Osteocyte (in vitro differentiated cells): ENCODE measurements at regions not wholly inside any gene's neighbourhood (a gene's known extent, or its start where the extent isn't known, plus 50 kb on each side); places are given as distances from the start of the nearest gene placed in this dataset.

Experiments
- DNase-seq: peaks from one replicate; pipeline ENCODE4 v3.0.0; 2021; ENCODE audit warnings: mixed read lengths; ENCODE audit not compliant: unreplicated experiment; ENCODE audit errors: extremely low spot score
- H3K27ac Mint-ChIP-seq: one replicate; pipeline ENCODE4 v1.8.0; 2021; ENCODE audit warnings: mild to moderate bottlenecking, mixed read lengths; ENCODE audit not compliant: unreplicated experiment
- H3K27me3 Mint-ChIP-seq: one replicate; pipeline ENCODE4 v1.8.0; 2021; ENCODE audit warnings: mixed read lengths; ENCODE audit not compliant: unreplicated experiment
- H3K36me3 Mint-ChIP-seq: one replicate; pipeline ENCODE4 v1.8.0; 2021; ENCODE audit warnings: mixed read lengths; ENCODE audit not compliant: unreplicated experiment
- H3K4me1 Mint-ChIP-seq: one replicate; pipeline ENCODE4 v1.8.0; 2021; ENCODE audit warnings: mixed read lengths; ENCODE audit not compliant: unreplicated experiment
- H3K4me3 Mint-ChIP-seq: one replicate; pipeline ENCODE4 v1.8.0; 2021; ENCODE audit warnings: mild to moderate bottlenecking, moderate library complexity, mixed read lengths; ENCODE audit not compliant: unreplicated experiment
- H3K9me3 Mint-ChIP-seq: one replicate; pipeline ENCODE4 v1.8.0; 2021; ENCODE audit warnings: mixed read lengths; ENCODE audit not compliant: unreplicated experiment
- TF ChIP-seq, protein P1 (sequence below): fragments of 200-600 bp; sonication (generic); IDR thresholded peaks from 2 replicates; pipeline ENCODE4 v1.5.0; 2021; ENCODE audit warnings: antibody characterized with exemption, mild to moderate bottlenecking, moderate library complexity

DNA sequence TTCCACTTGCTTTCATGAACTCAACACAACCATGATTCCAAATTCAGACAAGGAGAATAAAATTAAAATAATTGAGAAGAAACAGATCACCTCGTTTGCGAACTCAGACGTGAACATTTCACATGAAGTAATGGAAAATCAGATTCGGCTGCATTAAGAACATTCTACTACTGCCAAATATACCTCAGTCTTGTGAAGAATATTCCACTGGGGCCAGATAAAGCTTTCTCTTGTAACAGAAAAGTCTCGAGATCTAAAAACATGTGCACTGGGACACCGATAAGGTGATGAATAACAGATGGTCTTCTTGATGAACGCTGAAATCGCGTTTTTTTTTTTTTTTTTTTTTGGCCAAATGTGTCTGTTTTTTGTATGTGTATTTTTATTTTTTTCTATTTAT, 761.1 kb downstream of the BRD1 start:
- Mint-ChIP-seq H3K9me3 (no peaks in the 10 kb centered on the region), H3K27ac (no peak overlapping the region), H3K27me3 (no peaks in the 10 kb centered on the region), H3K36me3 (no peaks in the 10 kb centered on the region), H3K4me3 (no peak overlapping the region), H3K4me1 (peaks cover 2% of the 10 kb centered on the region)
- TF ChIP-seq, protein P1, sequence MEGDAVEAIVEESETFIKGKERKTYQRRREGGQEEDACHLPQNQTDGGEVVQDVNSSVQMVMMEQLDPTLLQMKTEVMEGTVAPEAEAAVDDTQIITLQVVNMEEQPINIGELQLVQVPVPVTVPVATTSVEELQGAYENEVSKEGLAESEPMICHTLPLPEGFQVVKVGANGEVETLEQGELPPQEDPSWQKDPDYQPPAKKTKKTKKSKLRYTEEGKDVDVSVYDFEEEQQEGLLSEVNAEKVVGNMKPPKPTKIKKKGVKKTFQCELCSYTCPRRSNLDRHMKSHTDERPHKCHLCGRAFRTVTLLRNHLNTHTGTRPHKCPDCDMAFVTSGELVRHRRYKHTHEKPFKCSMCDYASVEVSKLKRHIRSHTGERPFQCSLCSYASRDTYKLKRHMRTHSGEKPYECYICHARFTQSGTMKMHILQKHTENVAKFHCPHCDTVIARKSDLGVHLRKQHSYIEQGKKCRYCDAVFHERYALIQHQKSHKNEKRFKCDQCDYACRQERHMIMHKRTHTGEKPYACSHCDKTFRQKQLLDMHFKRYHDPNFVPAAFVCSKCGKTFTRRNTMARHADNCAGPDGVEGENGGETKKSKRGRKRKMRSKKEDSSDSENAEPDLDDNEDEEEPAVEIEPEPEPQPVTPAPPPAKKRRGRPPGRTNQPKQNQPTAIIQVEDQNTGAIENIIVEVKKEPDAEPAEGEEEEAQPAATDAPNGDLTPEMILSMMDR: no peak
- no peak for DNase-seq

DNA sequence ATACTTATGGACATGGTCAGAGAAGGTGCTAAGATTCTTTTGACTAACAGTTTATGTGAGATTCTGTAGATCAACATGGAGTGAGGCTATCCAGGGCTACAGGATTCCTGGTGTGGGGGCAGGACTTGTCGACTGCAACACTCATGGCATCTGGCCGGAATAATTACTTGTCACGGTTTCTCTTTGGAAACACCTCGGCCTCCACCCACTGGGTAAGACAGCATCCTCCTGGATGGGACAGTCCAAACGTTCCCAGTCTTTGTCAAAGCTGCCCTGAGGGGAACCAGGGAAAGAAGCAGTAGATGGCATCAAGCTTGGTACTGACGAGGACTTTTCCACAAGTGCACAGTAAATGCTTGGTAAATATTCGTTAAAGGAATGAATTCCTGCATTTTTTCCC, 762.8 kb downstream of the BRD1 start:
- H3K9me3 Mint-ChIP-seq: no peaks in the 10 kb centered on the region

DNA sequence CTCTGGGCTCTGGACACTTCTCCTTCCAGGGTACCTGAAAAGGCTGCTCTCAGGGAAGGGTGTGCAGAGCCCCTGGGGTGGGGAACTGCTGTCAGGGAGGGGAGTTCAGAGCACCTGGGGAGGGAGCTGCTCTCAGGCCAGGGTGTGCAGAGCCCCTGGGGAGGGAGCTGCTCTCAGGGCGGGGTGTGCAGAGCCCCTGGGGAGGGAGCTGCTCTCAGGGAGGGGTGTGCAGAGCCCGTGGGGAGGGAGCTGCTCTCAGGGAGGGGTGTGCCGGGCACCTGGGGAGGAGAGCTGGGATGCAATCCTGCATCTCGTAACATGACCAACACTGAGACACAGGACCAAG, 764.2 kb downstream of the BRD1 start:
- Mint-ChIP-seq H3K9me3 (no peaks in the 10 kb centered on the region), H3K4me1 (peaks cover 2% of the 10 kb centered on the region), H3K27ac (no peak overlapping the region), H3K4me3 (no peak overlapping the region), H3K27me3 (no peaks in the 10 kb centered on the region), H3K36me3 (no peaks in the 10 kb centered on the region)
- DNase-seq: no peak
- TF ChIP-seq, protein P1: no peak

More for the DNA sequence above, 762.8 kb downstream of the BRD1 start:
- no peak for DNase-seq
- TF ChIP-seq, protein P1: no peak
- no peak overlapping the region for H3K4me3 Mint-ChIP-seq
- no peaks in the 10 kb centered on the region for H3K36me3 Mint-ChIP-seq
- H3K27me3 Mint-ChIP-seq: no peaks in the 10 kb centered on the region
- H3K27ac Mint-ChIP-seq: no peak overlapping the region
- peaks cover 2% of the 10 kb centered on the region for H3K4me1 Mint-ChIP-seq

DNA sequence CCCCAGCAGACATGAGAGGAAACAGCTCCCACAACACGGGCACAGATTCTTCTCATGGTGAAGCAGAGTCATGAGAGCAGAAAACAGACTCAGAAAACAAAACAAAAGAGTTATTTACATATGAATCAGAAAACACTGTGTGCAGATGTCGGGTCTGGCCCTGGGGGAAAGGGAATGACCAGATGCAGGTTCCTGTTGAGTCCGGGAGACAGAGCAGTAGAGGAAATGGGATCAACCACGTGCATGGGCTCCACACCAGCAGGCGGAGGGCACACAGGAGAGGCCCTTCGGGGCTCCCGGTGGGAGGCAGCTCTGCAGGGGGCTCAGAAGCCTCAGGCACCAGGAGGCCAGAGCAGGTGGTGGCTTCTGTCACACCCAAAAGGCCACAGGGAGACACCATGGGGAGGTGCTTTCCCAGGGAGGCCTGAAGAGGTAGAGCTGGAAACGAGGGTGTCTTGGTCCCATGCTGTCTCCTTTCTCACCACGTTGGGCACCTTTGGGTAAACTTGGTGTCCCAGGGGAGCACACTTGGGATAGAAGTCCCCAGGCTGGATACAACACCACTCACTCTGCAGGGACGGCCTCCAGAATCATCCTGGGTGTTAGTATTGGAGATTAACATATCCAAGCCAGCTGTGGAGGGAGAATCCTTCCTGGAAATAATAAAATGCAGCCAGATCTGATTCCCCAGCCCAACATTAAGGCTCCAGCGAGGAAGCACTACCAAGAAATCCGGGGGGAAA, 764.7 kb downstream of the BRD1 start:
- H3K27ac Mint-ChIP-seq: no peak overlapping the region
- DNase-seq: no peak
- TF ChIP-seq, protein P1: no peak
- peaks cover 2% of the 10 kb centered on the region for H3K4me1 Mint-ChIP-seq
- no peaks in the 10 kb centered on the region for H3K27me3 Mint-ChIP-seq
- H3K36me3 Mint-ChIP-seq: no peaks in the 10 kb centered on the region
- H3K4me3 Mint-ChIP-seq: no peak overlapping the region
- no peaks in the 10 kb centered on the region for H3K9me3 Mint-ChIP-seq

DNA sequence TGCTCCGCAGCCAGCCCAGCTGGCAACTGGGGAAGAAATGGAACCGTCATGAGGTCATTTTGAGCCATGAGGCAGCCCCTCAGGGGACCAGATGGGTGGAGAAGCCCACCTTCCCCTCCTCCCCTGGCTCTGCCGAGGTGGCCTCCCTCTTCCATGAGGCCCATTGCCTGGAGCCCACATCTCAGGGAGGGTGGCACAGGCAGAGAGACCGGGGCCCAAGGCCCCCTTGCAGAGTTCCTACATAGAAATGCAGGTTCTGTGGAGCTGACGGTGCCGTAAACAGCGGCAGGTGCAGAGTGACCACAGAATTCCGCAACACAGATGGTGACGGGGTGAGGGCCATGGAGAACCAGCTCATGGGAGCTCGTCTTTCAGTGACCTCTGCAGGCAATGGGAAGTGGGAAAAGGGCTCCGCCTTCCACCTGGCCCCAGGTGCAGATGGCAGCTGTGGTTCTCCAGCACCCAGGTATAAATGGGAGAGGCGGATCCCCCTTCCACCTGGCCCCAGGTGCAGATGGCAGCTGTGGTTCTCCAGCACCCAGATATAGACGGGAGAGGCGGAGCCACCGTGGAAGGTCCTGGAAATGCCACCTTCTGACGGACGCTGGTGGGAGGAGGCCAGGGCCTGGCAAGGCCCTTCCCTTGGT, 765.4 kb downstream of the BRD1 start:
- Mint-ChIP-seq H3K27me3 (no peaks in the 10 kb centered on the region), H3K36me3 (no peaks in the 10 kb centered on the region), H3K4me3 (no peak overlapping the region), H3K4me1 (peaks cover 2% of the 10 kb centered on the region), H3K27ac (no peak overlapping the region), H3K9me3 (no peaks in the 10 kb centered on the region)
- DNase-seq: no peak
- TF ChIP-seq, protein P1: no peak
